Transverse colon (tissue), 4 donors: ENCODE measurements at regions not wholly inside any gene's neighbourhood (a gene's known extent, or its start where the extent isn't known, plus 50 kb on each side); places are given as distances from the start of the nearest gene placed in this dataset.

ENCODE experiments used
- DNase-seq: peaks from one replicate; pipeline ENCODE4 v3.0.0-alpha.2; 2019
- H3K27ac ChIP-seq, 4 donors: fragments of 200-600 bp; sonication (generic); 2 replicates each; pipeline ENCODE4 v1.5.1; 2016 to 2018; ENCODE audit warnings: inconsistent platforms in 4 of 4
- H3K27me3 ChIP-seq: fragments of 200-600 bp; sonication (generic); 2 replicates; pipeline ENCODE4 v1.5.1; 2017; ENCODE audit warnings: inconsistent platforms
- H3K36me3 ChIP-seq, 4 donors: fragments of 200-600 bp; sonication (generic); 2 replicates each; pipeline ENCODE4 v1.5.1; 2017 to 2019; ENCODE audit warnings: inconsistent platforms in 4 of 4
- H3K4me1 ChIP-seq, 4 donors: fragments of 200-600 bp; sonication (generic); 2 replicates each; pipeline ENCODE4 v1.5.1; 2017 to 2020; ENCODE audit warnings: inconsistent platforms in 4 of 4
- H3K4me3 ChIP-seq, 4 donors: fragments of 200-600 bp; sonication (generic); 1 replicate in 1 of 4; 2 replicates in 3 of 4; pipeline versions ENCODE4 v1.5.1 to v1.6.1; 2017 to 2019; ENCODE audit warnings: inconsistent platforms in 4 of 4
- H3K9me3 ChIP-seq, 2 donors: fragments of 200-600 bp; sonication (generic); 2 replicates each; pipeline ENCODE4 v1.5.1; 2017 to 2019; ENCODE audit warnings: inconsistent platforms in 2 of 2
- CTCF ChIP-seq, 5 experiments: fragments of 200-600 bp in 3 of 5; fragments of 450-650 bp in 2 of 5; sonication (generic) in 3 of 5; IDR thresholded peaks; 1 replicate in 2 of 5; 2 replicates in 3 of 5; pipeline ENCODE4 v1.5.1; 2016 to 2017; ENCODE audit warnings: antibody characterized with exemption in 5 of 5, inconsistent platforms in 3 of 5, mild to moderate bottlenecking in 2 of 5, moderate library complexity in 1 of 5
- EP300 ChIP-seq: sonication (generic); formaldehyde crosslinking; IDR thresholded peaks from one replicate; pipeline ENCODE4 v1.6.1; 2017; ENCODE audit warnings: antibody characterized with exemption, low read depth
- POLR2A ChIP-seq: fragments of 450-650 bp; IDR thresholded peaks from one replicate; pipeline ENCODE4 v1.6.1; 2016; ENCODE audit warnings: antibody characterized with exemption, mild to moderate bottlenecking, moderate library complexity
- POLR2AphosphoS5 ChIP-seq, 3 donors: sonication (generic); formaldehyde crosslinking; IDR thresholded peaks; one replicate each; pipeline ENCODE4 v1.6.1; 2016; ENCODE audit warnings: antibody characterized with exemption in 3 of 3
- WGBS, 2 donors: methylation state at CpG; one replicate each; pipeline ENCODE4 v1.1.5; 2018; ENCODE audit warnings: low coverage in 1 of 2; 5-methylcytosine and 5-hydroxymethylcytosine counted together
- in situ Hi-C, 4 donors: fragments of 200-750 bp; cut with MboI; loops; one replicate each; pipeline versions ENCODE4 v1.15.0 to v1.15.1; 2017; ENCODE audit warnings: low sequenced_read_pairs in 3 of 4, low pct_ligation_motif_present in 1 of 4, low pct_unique_long_range_greater_than_20kb in 1 of 4
- intact Hi-C: fragments of 100-400 bp; cut with DNase I; formaldehyde crosslinking; loops from one replicate; pipeline ENCODE4 v1.15.1; 2023; ENCODE audit warnings: low total_unique reads

- TF ChIP-seq EP300 (no peak), CTCF (IDR thresholded peaks at IDR 0.05) (no peak), POLR2AphosphoS5 (IDR thresholded peaks at IDR 0.05) (no peak), POLR2A (no peak)
- no peaks in the 10 kb centered on the region for H3K4me1 ChIP-seq
- no peaks in the 10 kb centered on the region for H3K36me3 ChIP-seq
- intact Hi-C loops, result no loop called here
- H3K4me3 ChIP-seq, result no peak overlapping the region
- 80 to 81% methylated on average over 3 of the region's 3 CpGs for WGBS, 2 donors
- H3K9me3 ChIP-seq, result peaks cover 0 to 4% of the 10 kb centered on the region in 2 donors
- no peak overlapping the region for H3K27ac ChIP-seq
- DNase-seq, result no peak
- H3K27me3 ChIP-seq, result no peaks in the 10 kb centered on the region
- in situ Hi-C loops, result no loop called here
These were observed 386.6 kb upstream of the PRICKLE1 start for GRCh38 chr12:42976122-42976521.

GRCh38 chr12:42969355-42969754 is 379.8 kb upstream of the PRICKLE1 start:
- no peaks in the 10 kb centered on the region for H3K4me1 ChIP-seq
- H3K9me3 ChIP-seq, result peaks cover 0 to 8% of the 10 kb centered on the region in 2 donors
- no peak overlapping the region for H3K4me3 ChIP-seq
- DNase-seq, result no peak
- in situ Hi-C loops, result no loop called here
- H3K27me3 ChIP-seq, result no peaks in the 10 kb centered on the region
- TF ChIP-seq CTCF (IDR thresholded peaks at IDR 0.05) (no peak), POLR2A (no peak), EP300 (no peak), POLR2AphosphoS5 (IDR thresholded peaks at IDR 0.05) (no peak)
- 68 to 80% methylated on average over 5 of the region's 5 CpGs for WGBS, 2 donors
- no peaks in the 10 kb centered on the region for H3K36me3 ChIP-seq
- no peak overlapping the region for H3K27ac ChIP-seq
- intact Hi-C loops, result no loop called here

GRCh38 chr12:42968426-42968825 is 378.9 kb upstream of the PRICKLE1 start:
- no peak overlapping the region for H3K27ac ChIP-seq
- intact Hi-C loops (no loop called here), in situ Hi-C loops (no loop called here)
- H3K4me1 ChIP-seq, result no peaks in the 10 kb centered on the region
- no peaks in the 10 kb centered on the region for H3K36me3 ChIP-seq
- no peak for TF ChIP-seq POLR2AphosphoS5 (IDR thresholded peaks at IDR 0.05)
- DNase-seq, result no peak
- no peak overlapping the region for H3K4me3 ChIP-seq
- 46 to 50% methylated on average over 1 of the region's 1 CpG for WGBS, 2 donors
- H3K9me3 ChIP-seq, result peaks cover 0 to 8% of the 10 kb centered on the region in 2 donors
- no peaks in the 10 kb centered on the region for H3K27me3 ChIP-seq

- no peaks in the 10 kb centered on the region for H3K4me1 ChIP-seq
- intact Hi-C loops (no loop called here), in situ Hi-C loops (no loop called here)
- H3K9me3 ChIP-seq, result peaks cover 0 to 8% of the 10 kb centered on the region in 2 donors
- no peak overlapping the region for H3K4me3 ChIP-seq
- no peaks in the 10 kb centered on the region for H3K36me3 ChIP-seq
- no peak for DNase-seq
- H3K27me3 ChIP-seq, result no peaks in the 10 kb centered on the region
- WGBS, 2 donors, result 56 to 81% methylated on average over 3 of the region's 3 CpGs
- no peak for TF ChIP-seq EP300
- TF ChIP-seq POLR2AphosphoS5 (IDR thresholded peaks at IDR 0.05), result no peak
- TF ChIP-seq CTCF (IDR thresholded peaks at IDR 0.05), result no peak
- TF ChIP-seq POLR2A, result no peak
- H3K27ac ChIP-seq, result no peak overlapping the region
These were observed 378.3 kb upstream of the PRICKLE1 start for GRCh38 chr12:42967850-42968249.

GRCh38 chr12:42963988-42964387 is 374.4 kb upstream of the PRICKLE1 start:
- Histone ChIP-seq H3K27me3 (no peaks in the 10 kb centered on the region), H3K9me3 (no peaks in the 10 kb centered on the region), H3K4me3 (no peak overlapping the region), H3K27ac (no peak overlapping the region), H3K4me1 (no peaks in the 10 kb centered on the region), H3K36me3 (no peaks in the 10 kb centered on the region)
- in situ Hi-C loops, result no loop called here
- intact Hi-C loops, result no loop called here
- TF ChIP-seq CTCF (IDR thresholded peaks at IDR 0.05) (no peak), EP300 (no peak), POLR2A (no peak), POLR2AphosphoS5 (IDR thresholded peaks at IDR 0.05) (no peak)
- DNase-seq, result no peak
- 58 to 69% methylated on average over 3 of the region's 3 CpGs for WGBS, 2 donors
